Activated CD8-positive, alpha-beta memory T cell treated with anti-CD3 and anti-CD28 coated beads, Interleukin-2, amount 50 U/mL, for 1 hour (primary cell): ENCODE measurements at regions not wholly inside any gene's neighbourhood (a gene's known extent, or its start where the extent isn't known, plus 50 kb on each side); places are given as distances from the start of the nearest gene placed in this dataset.
"Not testable (repeated sequence)": the region's sequence is repeated elsewhere in the genome, so short reads cannot be mapped to it uniquely, and the experiment has no call there.

Experiments used
- DNase-seq: peaks from one replicate; pipeline ENCODE4 v3.0.0-alpha.2; 2020; ENCODE audit errors: extremely low read depth

- DNase-seq: no peak
These were observed 616.0 kb upstream of the NR5A2 start for GRCh38 chr1:199411506-199411905.

GRCh38 chr1:199422206-199422605 lies 605.3 kb upstream of the NR5A2 start:
- no peak for DNase-seq

- no peak for DNase-seq
These were observed 579.6 kb upstream of the NR5A2 start for GRCh38 chr1:199447906-199448305.

GRCh38 chr1:199448646-199449045 lies 578.9 kb upstream of the NR5A2 start:
- no peak for DNase-seq

GRCh38 chr1:199449221-199449620 lies 578.3 kb upstream of the NR5A2 start:
- DNase-seq: no peak

GRCh38 chr1:199449681-199450080 lies 577.8 kb upstream of the NR5A2 start:
- no peak for DNase-seq

GRCh38 chr1:199452627-199453026 lies 574.9 kb upstream of the NR5A2 start:
- no peak for DNase-seq

- DNase-seq: no peak
These were observed 573.8 kb upstream of the NR5A2 start for GRCh38 chr1:199453723-199454122.

GRCh38 chr1:199460933-199461332 lies 566.6 kb upstream of the NR5A2 start:
- no peak for DNase-seq

GRCh38 chr1:199463521-199464127 lies 563.9 kb upstream of the NR5A2 start:
- no peak for DNase-seq

- DNase-seq: no peak
These were observed 560.5 kb upstream of the NR5A2 start for GRCh38 chr1:199466961-199467360.

GRCh38 chr1:199472018-199472417 lies 555.5 kb upstream of the NR5A2 start:
- DNase-seq: no peak

GRCh38 chr1:199472978-199473377 lies 554.5 kb upstream of the NR5A2 start:
- DNase-seq: no peak

GRCh38 chr1:199474738-199475137 lies 552.8 kb upstream of the NR5A2 start:
- no peak for DNase-seq

GRCh38 chr1:199482426-199482825 lies 545.1 kb upstream of the NR5A2 start:
- DNase-seq: no peak

GRCh38 chr1:199489594-199489993 lies 537.9 kb upstream of the NR5A2 start:
- DNase-seq: no peak

- DNase-seq: no peak
These were observed 536.6 kb upstream of the NR5A2 start for GRCh38 chr1:199490769-199491527.

- no peak for DNase-seq
These were observed 532.1 kb upstream of the NR5A2 start for GRCh38 chr1:199495432-199495831.

GRCh38 chr1:199498802-199499201 lies 528.7 kb upstream of the NR5A2 start:
- not testable (repeated sequence) for DNase-seq

- no peak for DNase-seq
These were observed 519.4 kb upstream of the NR5A2 start for GRCh38 chr1:199508072-199508471.

GRCh38 chr1:199508653-199509052 lies 518.9 kb upstream of the NR5A2 start:
- no peak for DNase-seq

- no peak for DNase-seq
These were observed 518.1 kb upstream of the NR5A2 start for GRCh38 chr1:199509456-199509855.

GRCh38 chr1:199510314-199510713 lies 517.2 kb upstream of the NR5A2 start:
- DNase-seq: no peak
